ENCODE measurements at regions not wholly inside any gene's neighbourhood (a gene's known extent, or its start where the extent isn't known, plus 50 kb on each side); places are given as distances from the start of the nearest gene placed in this dataset.

DNA sequence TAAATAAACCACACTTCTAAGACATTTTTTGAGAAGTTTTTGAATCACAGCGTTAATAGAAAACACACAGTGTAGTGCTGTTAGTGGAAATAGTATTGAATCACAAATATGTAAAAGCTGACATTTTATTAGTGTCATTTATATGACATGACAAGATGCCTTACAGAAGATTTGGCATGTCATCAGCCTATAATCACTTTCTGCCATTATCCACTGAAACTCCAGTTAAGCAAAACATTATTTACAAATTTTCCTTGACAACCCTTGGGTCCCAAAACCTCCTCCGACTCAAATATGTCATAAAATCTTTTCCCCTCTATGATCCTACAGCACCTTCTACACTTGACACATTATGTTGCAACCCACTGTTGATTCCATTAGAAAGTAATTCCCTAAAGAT lies 376.9 kb upstream of the LRFN5 start:
- TF ChIP-seq POLR2A (IDR thresholded peaks at IDR 0.05): no peak
- TF ChIP-seq, protein P1, sequence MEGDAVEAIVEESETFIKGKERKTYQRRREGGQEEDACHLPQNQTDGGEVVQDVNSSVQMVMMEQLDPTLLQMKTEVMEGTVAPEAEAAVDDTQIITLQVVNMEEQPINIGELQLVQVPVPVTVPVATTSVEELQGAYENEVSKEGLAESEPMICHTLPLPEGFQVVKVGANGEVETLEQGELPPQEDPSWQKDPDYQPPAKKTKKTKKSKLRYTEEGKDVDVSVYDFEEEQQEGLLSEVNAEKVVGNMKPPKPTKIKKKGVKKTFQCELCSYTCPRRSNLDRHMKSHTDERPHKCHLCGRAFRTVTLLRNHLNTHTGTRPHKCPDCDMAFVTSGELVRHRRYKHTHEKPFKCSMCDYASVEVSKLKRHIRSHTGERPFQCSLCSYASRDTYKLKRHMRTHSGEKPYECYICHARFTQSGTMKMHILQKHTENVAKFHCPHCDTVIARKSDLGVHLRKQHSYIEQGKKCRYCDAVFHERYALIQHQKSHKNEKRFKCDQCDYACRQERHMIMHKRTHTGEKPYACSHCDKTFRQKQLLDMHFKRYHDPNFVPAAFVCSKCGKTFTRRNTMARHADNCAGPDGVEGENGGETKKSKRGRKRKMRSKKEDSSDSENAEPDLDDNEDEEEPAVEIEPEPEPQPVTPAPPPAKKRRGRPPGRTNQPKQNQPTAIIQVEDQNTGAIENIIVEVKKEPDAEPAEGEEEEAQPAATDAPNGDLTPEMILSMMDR (IDR thresholded peaks at IDR 0.05): no peak
